KMS-11 (cell line): ENCODE measurements at regions not wholly inside any gene's neighbourhood (a gene's known extent, or its start where the extent isn't known, plus 50 kb on each side); places are given as distances from the start of the nearest gene placed in this dataset.

Source experiments
- H2AFZ ChIP-seq: fragments of 200-600 bp; sonication (generic); 2 replicates; pipeline ENCODE4 v1.6.1; 2016; ENCODE audit warnings: antibody characterized with exemption, mixed run types, low read depth
- H3K27ac ChIP-seq: fragments of 200-600 bp; sonication (generic); 2 replicates; pipeline ENCODE4 v1.6.1; 2016; ENCODE audit warnings: mild to moderate bottlenecking, mixed run types
- H3K27me3 ChIP-seq: fragments of 200-600 bp; sonication (generic); 2 replicates; pipeline ENCODE4 v1.6.1; 2017; ENCODE audit warnings: mild to moderate bottlenecking, low read depth, mixed run types, moderate library complexity; ENCODE audit not compliant: insufficient read depth
- H3K36me3 ChIP-seq: fragments of 200-600 bp; sonication (generic); 2 replicates; pipeline ENCODE4 v1.6.1; 2017; ENCODE audit warnings: mild to moderate bottlenecking, mixed run types; ENCODE audit not compliant: insufficient read depth
- H3K4me1 ChIP-seq: fragments of 200-600 bp; sonication (generic); 2 replicates; pipeline ENCODE4 v1.6.1; 2016; ENCODE audit warnings: mild to moderate bottlenecking, low read depth, mixed run types; ENCODE audit not compliant: poor library complexity, severe bottlenecking
- H3K4me2 ChIP-seq: fragments of 200-600 bp; sonication (generic); 2 replicates; pipeline ENCODE4 v1.7.0; 2016; ENCODE audit warnings: mild to moderate bottlenecking, mixed run types
- H3K4me3 ChIP-seq: fragments of 200-600 bp; sonication (generic); IDR thresholded peaks from 2 replicates; pipeline ENCODE4 v1.6.1; 2017; ENCODE audit warnings: low read depth, low read length, mixed read lengths; ENCODE audit not compliant: insufficient read depth
- H3K79me2 ChIP-seq: fragments of 200-600 bp; sonication (generic); 2 replicates; pipeline ENCODE4 v1.6.1; 2016; ENCODE audit warnings: low read depth, mixed run types; ENCODE audit not compliant: insufficient read depth
- H3K9ac ChIP-seq: fragments of 200-600 bp; sonication (generic); 2 replicates; pipeline ENCODE4 v1.6.1; 2016; ENCODE audit warnings: mild to moderate bottlenecking, mixed run types
- H4K20me1 ChIP-seq: fragments of 200-600 bp; sonication (generic); 2 replicates; pipeline ENCODE4 v1.6.1; 2016; ENCODE audit warnings: mild to moderate bottlenecking, mixed run types; ENCODE audit not compliant: insufficient read depth
- TF ChIP-seq, protein P1 (sequence below): fragments of 200-600 bp; sonication (generic); conservative IDR thresholded peaks from 2 replicates; pipeline ENCODE4 v1.6.1; 2017; ENCODE audit warnings: low read depth, mild to moderate bottlenecking, antibody characterized with exemption, low read length, moderate library complexity, mixed read lengths

- Histone ChIP-seq H2AFZ (no peak overlapping the region), H3K79me2 (no peaks in the 10 kb centered on the region), H3K4me1 (no peaks in the 10 kb centered on the region), H3K9ac (no peak overlapping the region), H3K27me3 (no peaks in the 10 kb centered on the region), H3K4me3 (no peak overlapping the region), H3K27ac (no peak overlapping the region), H4K20me1 (no peaks in the 10 kb centered on the region), H3K36me3 (no peaks in the 10 kb centered on the region), H3K4me2 (no peak overlapping the region)
- TF ChIP-seq, protein P1, sequence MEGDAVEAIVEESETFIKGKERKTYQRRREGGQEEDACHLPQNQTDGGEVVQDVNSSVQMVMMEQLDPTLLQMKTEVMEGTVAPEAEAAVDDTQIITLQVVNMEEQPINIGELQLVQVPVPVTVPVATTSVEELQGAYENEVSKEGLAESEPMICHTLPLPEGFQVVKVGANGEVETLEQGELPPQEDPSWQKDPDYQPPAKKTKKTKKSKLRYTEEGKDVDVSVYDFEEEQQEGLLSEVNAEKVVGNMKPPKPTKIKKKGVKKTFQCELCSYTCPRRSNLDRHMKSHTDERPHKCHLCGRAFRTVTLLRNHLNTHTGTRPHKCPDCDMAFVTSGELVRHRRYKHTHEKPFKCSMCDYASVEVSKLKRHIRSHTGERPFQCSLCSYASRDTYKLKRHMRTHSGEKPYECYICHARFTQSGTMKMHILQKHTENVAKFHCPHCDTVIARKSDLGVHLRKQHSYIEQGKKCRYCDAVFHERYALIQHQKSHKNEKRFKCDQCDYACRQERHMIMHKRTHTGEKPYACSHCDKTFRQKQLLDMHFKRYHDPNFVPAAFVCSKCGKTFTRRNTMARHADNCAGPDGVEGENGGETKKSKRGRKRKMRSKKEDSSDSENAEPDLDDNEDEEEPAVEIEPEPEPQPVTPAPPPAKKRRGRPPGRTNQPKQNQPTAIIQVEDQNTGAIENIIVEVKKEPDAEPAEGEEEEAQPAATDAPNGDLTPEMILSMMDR: no peak
Observed at GRCh38 chr7:156238366-156239133, 402.0 kb upstream of the RNF32 start.

GRCh38 chr7:156237614-156238013 lies 403.0 kb upstream of the RNF32 start:
- Histone ChIP-seq H3K79me2 (no peaks in the 10 kb centered on the region), H3K4me1 (no peaks in the 10 kb centered on the region), H3K9ac (no peak overlapping the region), H3K36me3 (no peaks in the 10 kb centered on the region), H3K4me3 (no peak overlapping the region), H3K4me2 (no peak overlapping the region), H4K20me1 (no peaks in the 10 kb centered on the region), H3K27ac (no peak overlapping the region), H2AFZ (no peak overlapping the region), H3K27me3 (no peaks in the 10 kb centered on the region)
- TF ChIP-seq, protein P1: no peak

- TF ChIP-seq, protein P1: no peak
- Histone ChIP-seq H3K36me3 (no peaks in the 10 kb centered on the region), H3K4me1 (no peaks in the 10 kb centered on the region), H3K79me2 (no peaks in the 10 kb centered on the region), H2AFZ (no peak overlapping the region), H3K27ac (no peak overlapping the region), H3K27me3 (no peaks in the 10 kb centered on the region), H3K9ac (no peak overlapping the region), H4K20me1 (no peaks in the 10 kb centered on the region), H3K4me2 (no peak overlapping the region), H3K4me3 (no peak overlapping the region)
Observed at GRCh38 chr7:156236936-156237599, 403.5 kb upstream of the RNF32 start.

DNA sequence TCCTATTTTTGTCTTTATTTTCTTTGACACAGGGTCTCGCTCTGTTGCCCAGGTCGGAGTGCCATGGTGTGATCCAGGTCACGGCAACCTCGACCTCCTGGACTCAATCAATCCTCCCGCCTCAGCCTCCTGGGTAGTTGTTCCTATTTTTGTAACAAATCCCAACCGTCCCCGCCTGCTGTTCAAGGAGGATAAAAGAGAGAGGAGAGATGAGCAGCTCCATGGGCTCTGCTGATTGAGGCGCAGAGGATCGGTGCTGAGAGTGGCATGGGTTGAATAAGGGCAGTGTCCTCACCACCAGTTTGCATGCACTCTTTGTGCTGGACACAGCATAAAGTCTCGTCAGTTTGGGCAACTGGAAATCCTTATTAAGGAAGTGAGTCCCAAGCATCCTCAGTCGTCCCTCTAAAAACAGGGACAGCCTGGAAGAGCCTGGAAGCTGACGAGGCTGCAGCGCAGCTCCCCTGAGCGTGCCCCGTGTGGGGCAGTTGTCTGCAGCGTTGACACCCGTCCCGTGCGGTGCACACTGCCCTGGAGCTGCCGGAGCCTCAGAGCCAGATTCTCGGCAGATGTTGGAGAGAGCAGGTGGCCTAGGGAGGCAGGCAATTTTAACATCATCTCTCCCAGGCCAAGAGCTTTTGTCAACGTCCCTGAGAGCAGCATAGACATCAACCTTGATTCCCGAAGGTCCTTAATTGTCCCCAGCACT lies 404.2 kb upstream of the RNF32 start:
- Histone ChIP-seq H4K20me1 (no peaks in the 10 kb centered on the region), H3K36me3 (no peaks in the 10 kb centered on the region), H3K4me3 (no peak overlapping the region), H3K79me2 (no peaks in the 10 kb centered on the region), H3K4me2 (no peak overlapping the region), H3K9ac (no peak overlapping the region), H3K27me3 (no peaks in the 10 kb centered on the region), H2AFZ (no peak overlapping the region), H3K27ac (no peak overlapping the region), H3K4me1 (no peaks in the 10 kb centered on the region)
- TF ChIP-seq, protein P1: no peak
